Liver (tissue), 8 donors: ENCODE measurements at regions not wholly inside any gene's neighbourhood (a gene's known extent, or its start where the extent isn't known, plus 50 kb on each side); places are given as distances from the start of the nearest gene placed in this dataset.
A peak's percentile ranks its signal among the peaks of the same experiment; 100 is the strongest.

Experiments
- DNase-seq: peaks from one replicate; pipeline ENCODE4 v3.0.0-alpha.2; 2017; ENCODE audit warnings: low spot score
- H3K27ac ChIP-seq, 2 donors: one replicate each; pipeline ENCODE4 v1.7.0; 2013; ENCODE audit warnings: inconsistent platforms in 2 of 2, low read length in 2 of 2, control low read depth in 1 of 2, low read depth in 1 of 2, mild to moderate bottlenecking in 1 of 2
- H3K27me3 ChIP-seq, 4 donors: one replicate each; pipeline versions ENCODE4 v1.6.1 to v1.7.0; 2013; ENCODE audit warnings: low read length in 3 of 4, inconsistent platforms in 1 of 4, mild to moderate bottlenecking in 1 of 4, moderate library complexity in 1 of 4; ENCODE audit not compliant: control insufficient read depth in 4 of 4, insufficient read depth in 4 of 4
- H3K36me3 ChIP-seq, 4 donors: one replicate each; pipeline versions ENCODE4 v1.6.1 to v1.7.0; 2013; ENCODE audit warnings: low read length in 3 of 4, mild to moderate bottlenecking in 3 of 4, low read depth in 1 of 4, moderate library complexity in 1 of 4; ENCODE audit not compliant: control insufficient read depth in 4 of 4, insufficient read depth in 3 of 4
- H3K4me1 ChIP-seq, 4 donors: one replicate each; pipeline versions ENCODE4 v1.6.1 to v1.7.0; 2013; ENCODE audit warnings: low read length in 3 of 4, mild to moderate bottlenecking in 3 of 4, moderate library complexity in 1 of 4; ENCODE audit not compliant: control insufficient read depth in 4 of 4, insufficient read depth in 4 of 4
- H3K4me3 ChIP-seq, 3 donors: one replicate each; pipeline versions ENCODE4 v1.6.1 to v1.7.0; 2013; ENCODE audit warnings: low read length in 3 of 3, control low read depth in 1 of 3, low read depth in 1 of 3, mild to moderate bottlenecking in 1 of 3
- H3K9ac ChIP-seq, 2 donors: one replicate each; pipeline ENCODE4 v1.7.0; 2013; ENCODE audit warnings: low read length in 2 of 2, mild to moderate bottlenecking in 2 of 2, moderate library complexity in 2 of 2, control low read depth in 1 of 2, low read depth in 1 of 2
- H3K9me3 ChIP-seq, 4 donors: one replicate each; pipeline versions ENCODE4 v1.6.1 to v1.7.0; 2013; ENCODE audit warnings: low read length in 3 of 4; ENCODE audit not compliant: control insufficient read depth in 4 of 4
- EGR1 ChIP-seq, 2 donors: IDR thresholded peaks; 2 replicates each; pipeline ENCODE4 v1.6.1; 2016 to 2018; ENCODE audit warnings: antibody characterized with exemption in 2 of 2, low read depth in 2 of 2
- FOXA1 ChIP-seq: IDR thresholded peaks from 2 replicates; pipeline ENCODE4 v1.6.1; 2016; ENCODE audit warnings: antibody characterized with exemption
- FOXA2 ChIP-seq: IDR thresholded peaks from 2 replicates; pipeline ENCODE4 v1.6.1; 2016; ENCODE audit warnings: antibody characterized with exemption
- GABPA ChIP-seq, 2 donors: IDR thresholded peaks in 1 of 2; conservative IDR thresholded peaks in 1 of 2; 2 replicates each; pipeline ENCODE4 v1.6.1; 2016; ENCODE audit warnings: antibody characterized with exemption in 2 of 2, mild to moderate bottlenecking in 1 of 2, moderate library complexity in 1 of 2
- HNF4A ChIP-seq, 2 donors: conservative IDR thresholded peaks; 2 replicates each; pipeline ENCODE4 v1.6.1; 2016; ENCODE audit warnings: antibody characterized with exemption in 2 of 2, mild to moderate bottlenecking in 2 of 2
- HNF4G ChIP-seq: IDR thresholded peaks from 2 replicates; pipeline ENCODE4 v1.6.1; 2016; ENCODE audit warnings: antibody characterized with exemption
- JUND ChIP-seq, 2 donors: IDR thresholded peaks; 2 replicates each; pipeline ENCODE4 v1.6.1; 2016; ENCODE audit warnings: antibody characterized with exemption in 2 of 2
- NR2F2 ChIP-seq: IDR thresholded peaks from 2 replicates; pipeline ENCODE4 v1.6.1; 2016; ENCODE audit warnings: antibody characterized with exemption
- RAD21 ChIP-seq, 2 donors: IDR thresholded peaks; 2 replicates each; pipeline ENCODE4 v1.6.1; 2016; ENCODE audit warnings: antibody characterized with exemption in 2 of 2, mild to moderate bottlenecking in 2 of 2
- RXRA ChIP-seq, 2 donors: IDR thresholded peaks; 2 replicates each; pipeline ENCODE4 v1.6.1; 2017 to 2018; ENCODE audit warnings: antibody characterized with exemption in 2 of 2, mild to moderate bottlenecking in 1 of 2
- SP1 ChIP-seq: IDR thresholded peaks from 2 replicates; pipeline ENCODE4 v1.6.1; 2018; ENCODE audit warnings: antibody characterized with exemption, mild to moderate bottlenecking
- TAF1 ChIP-seq: conservative IDR thresholded peaks from 2 replicates; pipeline ENCODE4 v1.6.1; 2016; ENCODE audit warnings: antibody characterized with exemption, mild to moderate bottlenecking
- YY1 ChIP-seq: IDR thresholded peaks from 2 replicates; pipeline ENCODE4 v1.6.1; 2016; ENCODE audit warnings: antibody characterized with exemption, mild to moderate bottlenecking
- WGBS: extraction: QIAGEN DNeasy Blood & Tissue Kit; methylation state at CpG from one replicate; pipeline ENCODE4 v1.1.7; 2013; 5-methylcytosine and 5-hydroxymethylcytosine counted together
- TF ChIP-seq, protein P1 (sequence below): IDR thresholded peaks from 2 replicates; pipeline ENCODE4 v1.6.1; 2016; ENCODE audit warnings: antibody characterized with exemption
- TF ChIP-seq, protein P2 (sequence below): IDR thresholded peaks from 2 replicates; pipeline ENCODE4 v1.6.1; 2016; ENCODE audit warnings: antibody characterized with exemption, mild to moderate bottlenecking
- TF ChIP-seq, protein P3 (sequence below): IDR thresholded peaks from 2 replicates; pipeline ENCODE4 v1.6.1; 2016; ENCODE audit warnings: antibody characterized with exemption
- TF ChIP-seq, protein P4 (sequence below): fragments of 150-350 bp; IDR thresholded peaks from 2 replicates; pipeline ENCODE4 v1.5.1; 2017; ENCODE audit warnings: improper control_type of control experiment, low read depth, low read length; ENCODE audit not compliant: missing input control
- TF ChIP-seq, protein P5 (sequence below): IDR thresholded peaks from 2 replicates; pipeline ENCODE4 v1.6.1; 2016; ENCODE audit warnings: antibody characterized with exemption
- donor health status: healthy.
- donor health status: healthy.
- donor health status: healthy.
- donor health status: healthy.
- donor health status: healthy.

DNA sequence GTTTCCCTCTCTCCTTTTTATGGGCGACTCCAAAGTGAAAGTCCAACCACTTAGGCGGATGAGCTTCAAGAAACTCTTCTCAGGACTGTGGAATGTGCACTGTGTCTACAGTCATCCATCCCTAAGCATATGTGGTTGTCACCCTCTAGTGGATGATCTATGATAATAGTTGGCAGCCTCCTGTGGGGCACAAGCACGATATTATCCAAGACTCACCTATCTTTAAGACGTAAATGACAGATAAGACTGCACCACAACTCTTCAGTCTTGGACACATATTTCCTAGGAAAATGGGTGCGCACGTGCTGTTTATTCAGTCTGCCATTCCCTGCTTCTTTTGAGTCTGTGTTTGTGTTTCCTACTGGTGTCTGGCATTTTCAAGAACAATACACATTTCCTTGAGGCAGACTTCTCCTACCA, 145.5 kb upstream of the CTAGE1 start:
- H3K4me1 ChIP-seq, result peaks cover 0 to 9% (median 5%) of the 10 kb centered on the region in 4 donors
- DNase-seq, result no peak
- H3K9ac ChIP-seq, result peak overlapping the region in 1 of 2 donors; percentile 65
- TF ChIP-seq HNF4G, result no peak
- TF ChIP-seq, protein P1, sequence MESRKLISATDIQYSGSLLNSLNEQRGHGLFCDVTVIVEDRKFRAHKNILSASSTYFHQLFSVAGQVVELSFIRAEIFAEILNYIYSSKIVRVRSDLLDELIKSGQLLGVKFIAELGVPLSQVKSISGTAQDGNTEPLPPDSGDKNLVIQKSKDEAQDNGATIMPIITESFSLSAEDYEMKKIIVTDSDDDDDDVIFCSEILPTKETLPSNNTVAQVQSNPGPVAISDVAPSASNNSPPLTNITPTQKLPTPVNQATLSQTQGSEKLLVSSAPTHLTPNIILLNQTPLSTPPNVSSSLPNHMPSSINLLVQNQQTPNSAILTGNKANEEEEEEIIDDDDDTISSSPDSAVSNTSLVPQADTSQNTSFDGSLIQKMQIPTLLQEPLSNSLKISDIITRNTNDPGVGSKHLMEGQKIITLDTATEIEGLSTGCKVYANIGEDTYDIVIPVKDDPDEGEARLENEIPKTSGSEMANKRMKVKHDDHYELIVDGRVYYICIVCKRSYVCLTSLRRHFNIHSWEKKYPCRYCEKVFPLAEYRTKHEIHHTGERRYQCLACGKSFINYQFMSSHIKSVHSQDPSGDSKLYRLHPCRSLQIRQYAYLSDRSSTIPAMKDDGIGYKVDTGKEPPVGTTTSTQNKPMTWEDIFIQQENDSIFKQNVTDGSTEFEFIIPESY, result no peak
- peak; percentile 100 for TF ChIP-seq RAD21 (IDR thresholded peaks at IDR 0.05)
- no peak for TF ChIP-seq GABPA (IDR thresholded peaks at IDR 0.05 in 1 of 2, conservative IDR thresholded peaks at IDR 0.05 in 1 of 2)
- TF ChIP-seq TAF1, result no peak
- peak; percentile 26 for TF ChIP-seq FOXA1
- TF ChIP-seq YY1, result no peak
- peak; percentile 82 for TF ChIP-seq FOXA2
- TF ChIP-seq EGR1 (IDR thresholded peaks at IDR 0.05; ENCODE audit: low read depth in 2 of 2), result no peak
- TF ChIP-seq HNF4A (conservative IDR thresholded peaks at IDR 0.05), result peak; percentile 18 to 59
- peak; percentile 17 for TF ChIP-seq SP1
- TF ChIP-seq RXRA (IDR thresholded peaks at IDR 0.05), result peak; percentile 25 to 63
- TF ChIP-seq, protein P2, sequence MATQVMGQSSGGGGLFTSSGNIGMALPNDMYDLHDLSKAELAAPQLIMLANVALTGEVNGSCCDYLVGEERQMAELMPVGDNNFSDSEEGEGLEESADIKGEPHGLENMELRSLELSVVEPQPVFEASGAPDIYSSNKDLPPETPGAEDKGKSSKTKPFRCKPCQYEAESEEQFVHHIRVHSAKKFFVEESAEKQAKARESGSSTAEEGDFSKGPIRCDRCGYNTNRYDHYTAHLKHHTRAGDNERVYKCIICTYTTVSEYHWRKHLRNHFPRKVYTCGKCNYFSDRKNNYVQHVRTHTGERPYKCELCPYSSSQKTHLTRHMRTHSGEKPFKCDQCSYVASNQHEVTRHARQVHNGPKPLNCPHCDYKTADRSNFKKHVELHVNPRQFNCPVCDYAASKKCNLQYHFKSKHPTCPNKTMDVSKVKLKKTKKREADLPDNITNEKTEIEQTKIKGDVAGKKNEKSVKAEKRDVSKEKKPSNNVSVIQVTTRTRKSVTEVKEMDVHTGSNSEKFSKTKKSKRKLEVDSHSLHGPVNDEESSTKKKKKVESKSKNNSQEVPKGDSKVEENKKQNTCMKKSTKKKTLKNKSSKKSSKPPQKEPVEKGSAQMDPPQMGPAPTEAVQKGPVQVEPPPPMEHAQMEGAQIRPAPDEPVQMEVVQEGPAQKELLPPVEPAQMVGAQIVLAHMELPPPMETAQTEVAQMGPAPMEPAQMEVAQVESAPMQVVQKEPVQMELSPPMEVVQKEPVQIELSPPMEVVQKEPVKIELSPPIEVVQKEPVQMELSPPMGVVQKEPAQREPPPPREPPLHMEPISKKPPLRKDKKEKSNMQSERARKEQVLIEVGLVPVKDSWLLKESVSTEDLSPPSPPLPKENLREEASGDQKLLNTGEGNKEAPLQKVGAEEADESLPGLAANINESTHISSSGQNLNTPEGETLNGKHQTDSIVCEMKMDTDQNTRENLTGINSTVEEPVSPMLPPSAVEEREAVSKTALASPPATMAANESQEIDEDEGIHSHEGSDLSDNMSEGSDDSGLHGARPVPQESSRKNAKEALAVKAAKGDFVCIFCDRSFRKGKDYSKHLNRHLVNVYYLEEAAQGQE, result no peak
- TF ChIP-seq NR2F2, result no peak
- TF ChIP-seq, protein P3, sequence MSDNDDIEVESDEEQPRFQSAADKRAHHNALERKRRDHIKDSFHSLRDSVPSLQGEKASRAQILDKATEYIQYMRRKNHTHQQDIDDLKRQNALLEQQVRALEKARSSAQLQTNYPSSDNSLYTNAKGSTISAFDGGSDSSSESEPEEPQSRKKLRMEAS, result no peak
- peak in 1 of 2 donors; percentile 34 for TF ChIP-seq JUND (IDR thresholded peaks at IDR 0.05)
- TF ChIP-seq, protein P4, sequence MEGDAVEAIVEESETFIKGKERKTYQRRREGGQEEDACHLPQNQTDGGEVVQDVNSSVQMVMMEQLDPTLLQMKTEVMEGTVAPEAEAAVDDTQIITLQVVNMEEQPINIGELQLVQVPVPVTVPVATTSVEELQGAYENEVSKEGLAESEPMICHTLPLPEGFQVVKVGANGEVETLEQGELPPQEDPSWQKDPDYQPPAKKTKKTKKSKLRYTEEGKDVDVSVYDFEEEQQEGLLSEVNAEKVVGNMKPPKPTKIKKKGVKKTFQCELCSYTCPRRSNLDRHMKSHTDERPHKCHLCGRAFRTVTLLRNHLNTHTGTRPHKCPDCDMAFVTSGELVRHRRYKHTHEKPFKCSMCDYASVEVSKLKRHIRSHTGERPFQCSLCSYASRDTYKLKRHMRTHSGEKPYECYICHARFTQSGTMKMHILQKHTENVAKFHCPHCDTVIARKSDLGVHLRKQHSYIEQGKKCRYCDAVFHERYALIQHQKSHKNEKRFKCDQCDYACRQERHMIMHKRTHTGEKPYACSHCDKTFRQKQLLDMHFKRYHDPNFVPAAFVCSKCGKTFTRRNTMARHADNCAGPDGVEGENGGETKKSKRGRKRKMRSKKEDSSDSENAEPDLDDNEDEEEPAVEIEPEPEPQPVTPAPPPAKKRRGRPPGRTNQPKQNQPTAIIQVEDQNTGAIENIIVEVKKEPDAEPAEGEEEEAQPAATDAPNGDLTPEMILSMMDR, result peak; percentile 84
- TF ChIP-seq, protein P5, sequence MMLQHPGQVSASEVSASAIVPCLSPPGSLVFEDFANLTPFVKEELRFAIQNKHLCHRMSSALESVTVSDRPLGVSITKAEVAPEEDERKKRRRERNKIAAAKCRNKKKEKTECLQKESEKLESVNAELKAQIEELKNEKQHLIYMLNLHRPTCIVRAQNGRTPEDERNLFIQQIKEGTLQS, result no peak
- no peak overlapping the region for H3K27ac ChIP-seq
- 3% methylated on average over 6 of the region's 6 CpGs for WGBS
- no peaks in the 10 kb centered on the region for H3K9me3 ChIP-seq
- H3K4me3 ChIP-seq, result peak overlapping the region in 1 of 3 donors; percentile 44
- H3K36me3 ChIP-seq, result no peaks in the 10 kb centered on the region
- H3K27me3 ChIP-seq, result no peaks in the 10 kb centered on the region
